Chondrocyte (in vitro differentiated cells): ENCODE measurements at regions not wholly inside any gene's neighbourhood (a gene's known extent, or its start where the extent isn't known, plus 50 kb on each side); places are given as distances from the start of the nearest gene placed in this dataset.

Experiments
- DNase-seq: peaks from one replicate; pipeline ENCODE4 v3.0.0; 2021; ENCODE audit warnings: mixed read lengths, low spot score
- H3K27ac Mint-ChIP-seq: one replicate; pipeline ENCODE4 v1.8.0; 2021; ENCODE audit warnings: mild to moderate bottlenecking, moderate library complexity, mixed read lengths; ENCODE audit not compliant: unreplicated experiment
- H3K27me3 Mint-ChIP-seq: 2 replicates; pipeline ENCODE4 v1.8.0; 2021; ENCODE audit warnings: low read depth, mixed read lengths
- H3K36me3 Mint-ChIP-seq: 2 replicates; pipeline ENCODE4 v1.8.0; 2021; ENCODE audit warnings: low read depth, mixed read lengths
- H3K4me1 Mint-ChIP-seq: 2 replicates; pipeline ENCODE4 v1.8.0; 2021; ENCODE audit warnings: low read depth, mild to moderate bottlenecking, mixed read lengths
- H3K4me3 Mint-ChIP-seq: one replicate; pipeline ENCODE4 v1.8.0; 2021; ENCODE audit warnings: mild to moderate bottlenecking, moderate library complexity, mixed read lengths; ENCODE audit not compliant: unreplicated experiment
- H3K9me3 Mint-ChIP-seq: 2 replicates; pipeline ENCODE4 v1.8.0; 2021; ENCODE audit warnings: low read depth, mixed read lengths
- TF ChIP-seq, protein P1 (sequence below): fragments of 200-600 bp; sonication (generic); IDR thresholded peaks from 2 replicates; pipeline ENCODE4 v1.5.0; 2021; ENCODE audit warnings: antibody characterized with exemption, mild to moderate bottlenecking, moderate library complexity

DNA sequence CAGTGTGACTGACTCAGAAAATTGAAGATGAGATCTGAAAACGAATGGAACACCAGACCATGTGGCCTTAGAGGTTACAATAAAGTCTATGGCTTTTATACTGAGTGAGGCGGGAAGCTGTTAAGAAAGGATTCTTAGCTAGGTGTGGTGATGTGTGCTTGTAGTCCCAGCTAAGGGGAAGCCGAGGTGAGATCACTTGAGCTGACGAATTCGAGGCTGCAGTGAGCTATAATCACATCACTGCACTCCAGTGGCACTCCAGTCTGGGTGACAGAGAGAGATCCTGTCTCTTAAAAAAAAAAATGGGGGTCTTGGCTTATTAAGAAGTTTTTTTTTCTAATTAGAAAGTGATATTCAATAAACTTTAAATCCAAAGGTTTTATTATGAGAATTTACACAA lies 678.6 kb downstream of the TMTC2 start:
- TF ChIP-seq, protein P1, sequence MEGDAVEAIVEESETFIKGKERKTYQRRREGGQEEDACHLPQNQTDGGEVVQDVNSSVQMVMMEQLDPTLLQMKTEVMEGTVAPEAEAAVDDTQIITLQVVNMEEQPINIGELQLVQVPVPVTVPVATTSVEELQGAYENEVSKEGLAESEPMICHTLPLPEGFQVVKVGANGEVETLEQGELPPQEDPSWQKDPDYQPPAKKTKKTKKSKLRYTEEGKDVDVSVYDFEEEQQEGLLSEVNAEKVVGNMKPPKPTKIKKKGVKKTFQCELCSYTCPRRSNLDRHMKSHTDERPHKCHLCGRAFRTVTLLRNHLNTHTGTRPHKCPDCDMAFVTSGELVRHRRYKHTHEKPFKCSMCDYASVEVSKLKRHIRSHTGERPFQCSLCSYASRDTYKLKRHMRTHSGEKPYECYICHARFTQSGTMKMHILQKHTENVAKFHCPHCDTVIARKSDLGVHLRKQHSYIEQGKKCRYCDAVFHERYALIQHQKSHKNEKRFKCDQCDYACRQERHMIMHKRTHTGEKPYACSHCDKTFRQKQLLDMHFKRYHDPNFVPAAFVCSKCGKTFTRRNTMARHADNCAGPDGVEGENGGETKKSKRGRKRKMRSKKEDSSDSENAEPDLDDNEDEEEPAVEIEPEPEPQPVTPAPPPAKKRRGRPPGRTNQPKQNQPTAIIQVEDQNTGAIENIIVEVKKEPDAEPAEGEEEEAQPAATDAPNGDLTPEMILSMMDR, result no peak
- H3K36me3 Mint-ChIP-seq, result no peaks in the 10 kb centered on the region
- no peak overlapping the region for H3K27ac Mint-ChIP-seq
- no peaks in the 10 kb centered on the region for H3K27me3 Mint-ChIP-seq
- H3K4me1 Mint-ChIP-seq, result no peaks in the 10 kb centered on the region
- no peak for DNase-seq
- H3K4me3 Mint-ChIP-seq, result no peak overlapping the region
- H3K9me3 Mint-ChIP-seq, result no peaks in the 10 kb centered on the region

DNA sequence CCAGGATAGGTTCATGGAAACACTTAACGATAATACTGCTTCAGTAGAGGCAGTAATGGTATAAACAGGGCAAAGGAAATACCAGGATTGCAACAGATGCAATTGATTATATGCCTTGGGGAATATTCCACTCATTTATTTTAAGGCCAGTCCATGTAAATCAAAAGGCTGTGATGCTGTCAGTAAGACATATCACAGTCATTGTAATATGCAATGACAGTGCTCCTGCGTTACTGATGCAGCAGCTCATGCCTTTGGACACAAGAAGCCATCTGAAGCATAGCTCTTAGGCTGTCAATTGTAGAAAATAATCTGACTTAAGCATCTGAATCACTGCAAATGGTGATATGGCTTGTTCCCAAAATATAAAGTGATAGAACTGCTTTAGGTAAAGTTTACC lies 674.8 kb downstream of the TMTC2 start:
- no peaks in the 10 kb centered on the region for H3K4me1 Mint-ChIP-seq
- no peaks in the 10 kb centered on the region for H3K36me3 Mint-ChIP-seq
- H3K9me3 Mint-ChIP-seq, result no peaks in the 10 kb centered on the region
- no peak overlapping the region for H3K27ac Mint-ChIP-seq
- H3K4me3 Mint-ChIP-seq, result no peak overlapping the region
- TF ChIP-seq, protein P1, result no peak
- DNase-seq, result no peak
- no peaks in the 10 kb centered on the region for H3K27me3 Mint-ChIP-seq

DNA sequence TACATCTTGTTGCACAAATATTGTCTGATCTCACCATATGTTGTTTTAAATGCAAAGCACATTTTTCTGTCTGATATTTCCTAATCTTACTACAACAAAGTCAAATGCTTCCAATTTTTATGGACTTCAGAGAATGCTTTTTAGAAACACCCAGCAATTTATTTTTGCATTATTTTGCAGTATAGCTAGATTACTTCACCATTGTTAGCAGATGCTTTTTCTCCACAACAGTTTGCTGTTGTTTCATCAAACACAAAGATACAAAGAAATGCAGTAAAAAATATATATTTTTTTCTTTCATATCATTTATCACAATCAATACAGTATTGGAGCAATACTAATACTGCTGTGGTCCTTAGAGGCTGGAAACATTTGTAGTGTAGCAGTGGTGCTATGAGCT lies 674.4 kb downstream of the TMTC2 start:
- Mint-ChIP-seq H3K4me3 (no peak overlapping the region), H3K9me3 (no peaks in the 10 kb centered on the region), H3K4me1 (no peaks in the 10 kb centered on the region), H3K27ac (no peak overlapping the region), H3K27me3 (no peaks in the 10 kb centered on the region), H3K36me3 (no peaks in the 10 kb centered on the region)
- TF ChIP-seq, protein P1, result no peak
- DNase-seq, result no peak

DNA sequence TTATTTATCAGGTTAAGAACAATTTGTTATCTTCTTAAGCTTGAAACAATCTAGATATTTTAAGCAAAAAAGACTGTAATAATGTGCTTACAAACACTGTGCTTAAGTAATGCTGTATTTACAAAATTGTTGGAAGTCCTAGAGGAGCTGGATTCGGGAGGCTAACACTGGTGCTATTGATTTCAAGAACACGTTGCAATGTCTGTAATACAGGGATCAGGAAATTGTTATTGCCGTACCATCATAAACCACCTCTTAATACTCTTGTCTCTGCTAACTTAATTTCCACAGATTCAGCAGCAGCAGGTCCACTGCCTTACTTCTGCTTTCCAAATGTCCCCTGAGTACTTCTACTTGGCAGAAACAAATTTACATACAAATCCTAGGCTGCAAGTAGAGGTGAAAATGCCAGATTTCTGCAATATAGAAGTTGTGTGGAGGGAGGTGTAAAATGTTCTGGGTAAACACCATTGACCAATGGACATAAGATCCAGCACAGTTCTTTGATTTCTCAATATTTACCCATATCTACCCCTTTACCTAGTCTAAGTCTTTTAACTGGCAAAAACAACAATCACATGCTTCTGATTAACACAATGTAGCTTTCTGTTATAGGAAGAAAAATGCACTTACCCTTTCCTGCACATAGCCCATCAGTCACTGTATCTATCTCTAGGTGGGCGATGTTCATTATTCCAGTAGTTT lies 663.4 kb downstream of the TMTC2 start:
- Mint-ChIP-seq H3K27ac (no peak overlapping the region), H3K4me3 (no peak overlapping the region), H3K27me3 (peaks cover 4% of the 10 kb centered on the region), H3K9me3 (no peaks in the 10 kb centered on the region), H3K4me1 (no peaks in the 10 kb centered on the region), H3K36me3 (no peaks in the 10 kb centered on the region)
- no peak for DNase-seq
- TF ChIP-seq, protein P1, result no peak

DNA sequence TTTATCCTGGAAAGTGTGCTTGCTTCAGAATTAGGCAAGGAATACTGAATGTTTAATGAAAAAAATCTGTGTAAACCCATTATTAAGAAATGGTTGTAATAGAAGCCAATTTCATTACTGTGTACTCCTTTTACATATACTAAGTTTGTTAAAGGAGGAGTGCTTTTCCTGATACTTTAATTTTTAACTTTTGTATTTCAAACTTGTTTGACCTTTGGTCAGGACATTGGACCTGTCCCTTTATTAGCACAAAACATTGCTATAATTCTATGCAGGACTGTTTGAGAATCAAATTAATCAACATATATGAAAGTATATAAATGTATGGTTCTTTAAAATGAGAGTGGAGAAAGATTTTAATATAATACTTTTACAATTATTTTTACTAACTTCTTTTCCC lies 659.6 kb downstream of the TMTC2 start:
- Mint-ChIP-seq H3K27me3 (peaks cover 1% of the 10 kb centered on the region), H3K4me1 (no peaks in the 10 kb centered on the region), H3K36me3 (no peaks in the 10 kb centered on the region), H3K27ac (no peak overlapping the region), H3K9me3 (peaks cover 11% of the 10 kb centered on the region), H3K4me3 (no peak overlapping the region)
- TF ChIP-seq, protein P1, result no peak
- no peak for DNase-seq
